ENCODE measurements at regions not wholly inside any gene's neighbourhood (a gene's known extent, or its start where the extent isn't known, plus 50 kb on each side); places are given as distances from the start of the nearest gene placed in this dataset.

DNA sequence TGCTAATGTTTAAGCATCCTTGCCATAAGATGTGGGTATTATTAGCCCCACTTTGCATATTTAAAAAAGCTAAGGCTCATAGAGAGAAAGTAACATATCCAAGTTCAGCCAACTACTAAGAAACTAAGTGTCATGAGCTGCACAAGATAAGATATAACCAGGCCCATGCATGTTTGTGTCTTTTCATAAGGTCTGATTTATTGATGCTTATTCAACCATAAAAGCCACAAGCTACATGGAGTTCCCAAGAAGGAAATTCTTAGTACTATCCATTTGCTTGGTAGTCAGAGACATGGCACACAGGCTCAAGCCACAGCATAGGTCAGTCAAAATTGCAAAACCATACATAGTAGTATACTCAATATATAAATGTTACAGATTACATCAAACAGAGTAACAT is 488.5 kb downstream of the SOX6 start:
- H3K4me3 ChIP-seq (ENCODE audit: low read depth, low read length), result no peak overlapping the region
- TF ChIP-seq, protein P1, sequence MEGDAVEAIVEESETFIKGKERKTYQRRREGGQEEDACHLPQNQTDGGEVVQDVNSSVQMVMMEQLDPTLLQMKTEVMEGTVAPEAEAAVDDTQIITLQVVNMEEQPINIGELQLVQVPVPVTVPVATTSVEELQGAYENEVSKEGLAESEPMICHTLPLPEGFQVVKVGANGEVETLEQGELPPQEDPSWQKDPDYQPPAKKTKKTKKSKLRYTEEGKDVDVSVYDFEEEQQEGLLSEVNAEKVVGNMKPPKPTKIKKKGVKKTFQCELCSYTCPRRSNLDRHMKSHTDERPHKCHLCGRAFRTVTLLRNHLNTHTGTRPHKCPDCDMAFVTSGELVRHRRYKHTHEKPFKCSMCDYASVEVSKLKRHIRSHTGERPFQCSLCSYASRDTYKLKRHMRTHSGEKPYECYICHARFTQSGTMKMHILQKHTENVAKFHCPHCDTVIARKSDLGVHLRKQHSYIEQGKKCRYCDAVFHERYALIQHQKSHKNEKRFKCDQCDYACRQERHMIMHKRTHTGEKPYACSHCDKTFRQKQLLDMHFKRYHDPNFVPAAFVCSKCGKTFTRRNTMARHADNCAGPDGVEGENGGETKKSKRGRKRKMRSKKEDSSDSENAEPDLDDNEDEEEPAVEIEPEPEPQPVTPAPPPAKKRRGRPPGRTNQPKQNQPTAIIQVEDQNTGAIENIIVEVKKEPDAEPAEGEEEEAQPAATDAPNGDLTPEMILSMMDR (IDR thresholded peaks at IDR 0.05; ENCODE audit: low read depth, low read length, missing control alignments), result no peak

DNA sequence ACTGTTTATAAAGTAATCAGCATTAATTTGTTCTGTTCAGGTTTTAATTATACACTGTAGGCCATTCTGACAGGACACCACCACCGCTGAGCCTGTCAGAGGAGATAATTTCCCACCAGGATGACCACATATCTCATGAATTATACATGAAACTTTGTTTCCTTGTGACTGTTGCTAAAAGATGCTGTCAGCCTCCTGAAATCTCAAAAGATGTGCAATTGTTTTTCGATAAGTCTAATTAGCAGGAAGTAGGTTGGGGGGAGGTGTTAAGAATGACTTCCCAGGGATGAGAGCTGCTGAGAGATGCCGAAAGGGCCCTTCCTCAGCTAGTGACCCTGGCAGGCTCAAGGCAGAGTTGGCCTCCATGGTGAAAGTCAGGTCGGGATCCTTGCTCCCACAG is 485.4 kb downstream of the SOX6 start:
- no peak for DNase-seq (ENCODE audit: low read depth)
- TF ChIP-seq, protein P1 (IDR thresholded peaks at IDR 0.05; ENCODE audit: low read depth, low read length, missing control alignments), result no peak

More for the DNA sequence above, 488.5 kb downstream of the SOX6 start:
- DNase-seq (ENCODE audit: low read depth), result no peak

DNA sequence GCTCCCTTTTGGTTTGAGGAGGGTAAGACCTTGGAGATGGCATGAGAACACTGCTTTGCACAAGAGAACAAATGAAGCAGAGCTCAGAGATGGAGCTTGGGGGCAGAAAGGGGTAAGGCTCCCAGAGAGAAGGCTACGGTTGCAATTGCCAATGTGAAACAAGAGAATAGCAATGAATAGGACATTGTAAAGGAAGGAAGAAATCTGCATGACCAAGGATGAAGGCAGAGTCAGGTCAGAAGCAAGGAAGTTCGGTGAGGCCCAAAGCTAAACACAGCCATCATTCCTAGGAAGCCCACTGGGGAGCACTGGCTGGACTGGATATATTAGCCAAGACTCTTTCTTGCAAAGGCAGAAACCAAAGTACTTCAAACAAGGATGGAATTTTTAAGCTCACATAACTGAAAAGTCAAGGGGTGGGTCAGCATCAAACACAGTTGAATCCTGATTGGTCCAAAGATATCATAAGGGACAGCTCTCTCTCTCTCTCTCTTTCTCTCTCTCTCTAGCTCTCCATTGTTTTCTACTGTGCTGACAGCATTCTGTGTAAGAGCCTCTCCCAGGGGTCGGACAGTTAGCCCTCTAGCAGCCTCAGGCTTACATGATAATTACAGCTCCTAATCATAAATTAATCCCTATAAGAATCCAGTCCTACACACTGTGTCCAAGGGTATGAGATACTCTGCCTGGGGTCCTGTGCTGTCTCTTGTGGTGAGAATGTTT is 484.3 kb downstream of the SOX6 start:
- TF ChIP-seq, protein P1 (IDR thresholded peaks at IDR 0.05; ENCODE audit: low read depth, low read length, missing control alignments), result no peak
- no peak overlapping the region for H3K4me3 ChIP-seq (ENCODE audit: low read depth, low read length)
- DNase-seq (ENCODE audit: low read depth), result no peak

More for the DNA sequence above, 485.4 kb downstream of the SOX6 start:
- H3K4me3 ChIP-seq (ENCODE audit: low read depth, low read length), result no peak overlapping the region

DNA sequence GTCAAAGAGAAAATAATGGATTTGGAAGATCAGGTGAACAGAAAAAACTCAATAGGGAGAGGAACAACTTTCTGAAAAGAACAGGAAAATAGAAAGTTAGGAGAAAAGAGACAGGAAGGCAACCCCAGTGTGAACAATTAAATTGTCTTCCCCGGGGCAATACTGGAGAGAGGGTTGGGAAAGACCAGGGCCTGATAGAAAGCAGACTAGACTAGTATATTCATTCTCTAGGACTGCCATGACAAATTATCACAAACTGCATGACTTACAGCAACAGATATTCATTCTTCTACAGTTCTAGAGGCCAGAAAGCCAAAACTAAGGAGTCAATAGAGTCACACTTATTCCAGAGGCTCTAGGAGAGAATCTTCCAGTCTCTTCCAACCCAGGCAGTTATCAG is 482.8 kb downstream of the SOX6 start:
- H3K4me3 ChIP-seq (ENCODE audit: low read depth, low read length), result no peak overlapping the region
- TF ChIP-seq, protein P1 (IDR thresholded peaks at IDR 0.05; ENCODE audit: low read depth, low read length, missing control alignments), result no peak
- DNase-seq (ENCODE audit: low read depth), result no peak

- TF ChIP-seq, protein P1 (IDR thresholded peaks at IDR 0.05; ENCODE audit: low read depth, low read length, missing control alignments), result no peak
- no peak for DNase-seq (ENCODE audit: low read depth)
Measured at GRCh38 chr11:15874704-15875103, 481.6 kb downstream of the SOX6 start.

DNA sequence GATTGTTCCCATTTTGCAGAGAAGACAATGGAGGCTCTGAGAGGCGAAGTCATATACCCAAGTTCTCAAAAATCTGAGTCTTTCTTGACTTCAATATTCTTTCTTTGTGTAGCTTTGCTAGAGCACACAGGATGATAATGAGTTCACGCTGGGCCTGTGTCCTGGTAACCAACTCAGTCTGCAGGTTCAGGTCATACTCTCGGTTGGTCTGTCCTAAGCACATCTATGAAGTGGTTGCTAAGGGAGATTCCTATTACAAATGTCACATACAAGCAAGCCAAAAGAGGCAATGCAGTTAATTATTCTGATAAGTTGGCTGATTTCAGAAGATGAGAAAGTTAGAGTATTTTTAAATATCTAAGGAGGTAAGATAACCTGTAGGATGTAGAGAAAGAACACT is 481.0 kb downstream of the SOX6 start:
- H3K4me3 ChIP-seq (ENCODE audit: low read depth, low read length), result no peak overlapping the region
- no peak for DNase-seq (ENCODE audit: low read depth)
- TF ChIP-seq, protein P1 (IDR thresholded peaks at IDR 0.05; ENCODE audit: low read depth, low read length, missing control alignments), result no peak

More at GRCh38 chr11:15874704-15875103, 481.6 kb downstream of the SOX6 start:
- no peak overlapping the region for H3K4me3 ChIP-seq (ENCODE audit: low read depth, low read length)

GRCh38 chr11:15875943-15876342 is 480.4 kb downstream of the SOX6 start:
- TF ChIP-seq, protein P1 (IDR thresholded peaks at IDR 0.05; ENCODE audit: low read depth, low read length, missing control alignments), result no peak
- no peak overlapping the region for H3K4me3 ChIP-seq (ENCODE audit: low read depth, low read length)
- no peak for DNase-seq (ENCODE audit: low read depth)
